PFSK-1 (cell line): ENCODE measurements at regions not wholly inside any gene's neighbourhood (a gene's known extent, or its start where the extent isn't known, plus 50 kb on each side); places are given as distances from the start of the nearest gene placed in this dataset.

Experiments
- FOXP2 ChIP-seq: optimal IDR thresholded peaks from 2 replicates; pipeline ENCODE3; 2011; ENCODE audit warnings: borderline replicate concordance, control low read depth, inconsistent platforms; ENCODE audit not compliant: insufficient read depth; ENCODE audit errors: extremely low read length, extremely low read depth
- POLR2AphosphoS5 ChIP-seq: IDR thresholded peaks from 2 replicates; pipeline ENCODE4 v1.6.1; 2012; ENCODE audit warnings: low read depth, mild to moderate bottlenecking, control low read depth, low read length, moderate library complexity
- REST ChIP-seq, 2 experiments: IDR thresholded peaks; 2 replicates each; pipeline versions ENCODE4 v1.6.1 to v1.8.0; 2011 to 2012; ENCODE audit warnings: low read depth in 2 of 2, low read length in 2 of 2, control low read depth in 1 of 2, inconsistent platforms in 1 of 2, mild to moderate bottlenecking in 1 of 2, moderate library complexity in 1 of 2; ENCODE audit not compliant: insufficient read depth in 1 of 2
- SIN3A ChIP-seq: IDR thresholded peaks from 2 replicates; pipeline ENCODE4 v1.6.1; 2012; ENCODE audit warnings: mild to moderate bottlenecking, low read length, moderate library complexity, borderline replicate concordance; ENCODE audit not compliant: insufficient read depth
- TAF1 ChIP-seq: IDR thresholded peaks from 2 replicates; pipeline ENCODE4 v1.6.1; 2012; ENCODE audit warnings: low read length, control low read depth, borderline replicate concordance; ENCODE audit not compliant: insufficient read depth

GRCh38 chr5:14003513-14003912 is 59.0 kb upstream of the DNAH5 start:
- TF ChIP-seq POLR2AphosphoS5 (no peak), SIN3A (no peak), TAF1 (no peak), REST (IDR thresholded peaks at IDR 0.05; ENCODE audit: insufficient read depth in 1 of 2, low read depth in 2 of 2, low read length in 2 of 2) (no peak), FOXP2 (no peak)

GRCh38 chr5:13998254-13998653 is 53.8 kb upstream of the DNAH5 start:
- TF ChIP-seq SIN3A (no peak), POLR2AphosphoS5 (no peak), REST (IDR thresholded peaks at IDR 0.05; ENCODE audit: insufficient read depth in 1 of 2, low read depth in 2 of 2, low read length in 2 of 2) (no peak), FOXP2 (no peak), TAF1 (no peak)

- TF ChIP-seq SIN3A: no peak
Measured at GRCh38 chr5:13997514-13997913, 53.0 kb upstream of the DNAH5 start.

- TF ChIP-seq TAF1: no peak
- TF ChIP-seq REST (IDR thresholded peaks at IDR 0.05; ENCODE audit: insufficient read depth in 1 of 2, low read depth in 2 of 2, low read length in 2 of 2): no peak
- no peak for TF ChIP-seq POLR2AphosphoS5
Measured at GRCh38 chr5:13994621-13995253, 50.2 kb upstream of the DNAH5 start.
